HTR-8/SVneo (cell line): ENCODE measurements at regions not wholly inside any gene's neighbourhood (a gene's known extent, or its start where the extent isn't known, plus 50 kb on each side); places are given as distances from the start of the nearest gene placed in this dataset.

ENCODE experiments used
- DNase-seq: peaks from one replicate; pipeline ENCODE4 v3.0.0; 2011; ENCODE audit warnings: low spot score, mixed read lengths; ENCODE audit not compliant: insufficient read length
- FAIRE-seq: peaks from 2 replicates; lab custom pipeline; 2011; peaks lifted over from hg19 to GRCh38; lab: Jason Lieb, UNC

GRCh38 chr2:184532551-184532950 lies 65.8 kb upstream of the ZNF804A start:
- DNase-seq (no peak), FAIRE-seq (no peak)

GRCh38 chr2:184534986-184535385 lies 63.3 kb upstream of the ZNF804A start:
- FAIRE-seq (no peak), DNase-seq (no peak)

GRCh38 chr2:184540246-184540789 lies 58.0 kb upstream of the ZNF804A start:
- DNase-seq (no peak), FAIRE-seq (no peak)

- FAIRE-seq (no peak), DNase-seq (no peak)
Observed at GRCh38 chr2:184541591-184541990, 56.7 kb upstream of the ZNF804A start.

- no peak for DNase-seq
- no peak for FAIRE-seq
Observed at GRCh38 chr2:184543832-184544231, 54.5 kb upstream of the ZNF804A start.
